ENCODE measurements at regions not wholly inside any gene's neighbourhood (a gene's known extent, or its start where the extent isn't known, plus 50 kb on each side); places are given as distances from the start of the nearest gene placed in this dataset.
"Not testable (repeated sequence)": the region's sequence is repeated elsewhere in the genome, so short reads cannot be mapped to it uniquely, and the experiment has no call there.

GRCh38 chr18:27510036-27510633 is 325.0 kb upstream of the CHST9 start:
- not testable (repeated sequence) for TF ChIP-seq CTCF (IDR thresholded peaks at IDR 0.05; ENCODE audit: insufficient read depth, low read depth, low read length); EZH2 (IDR thresholded peaks at IDR 0.05; ENCODE audit: insufficient read depth, low read length)

Data from astrocyte (in vitro differentiated cells and primary cell).